Gastrocnemius medialis (tissue), 4 donors: ENCODE measurements at regions not wholly inside any gene's neighbourhood (a gene's known extent, or its start where the extent isn't known, plus 50 kb on each side); places are given as distances from the start of the nearest gene placed in this dataset.

Experiments
- CTCF ChIP-seq, 5 experiments: fragments of 450-650 bp in 3 of 5; fragments of 200-600 bp in 2 of 5; sonication (generic) in 2 of 5; IDR thresholded peaks in 4 of 5; conservative IDR thresholded peaks in 1 of 5; 1 replicate in 4 of 5; 2 replicates in 1 of 5; pipeline ENCODE4 v1.5.1; 2016 to 2019; ENCODE audit warnings: antibody characterized with exemption in 5 of 5, mild to moderate bottlenecking in 3 of 5, moderate library complexity in 3 of 5
- POLR2A ChIP-seq, 2 donors: fragments of 450-650 bp; IDR thresholded peaks; one replicate each; pipeline ENCODE4 v1.6.1; 2017; ENCODE audit warnings: antibody characterized with exemption in 2 of 2, mild to moderate bottlenecking in 2 of 2, moderate library complexity in 2 of 2

GRCh38 chr4:189804894-189805293, 135.8 kb upstream of the FRG1 start:
- no peak for TF ChIP-seq CTCF (IDR thresholded peaks at IDR 0.05 in 4 of 5, conservative IDR thresholded peaks at IDR 0.05 in 1 of 5)
- no peak for TF ChIP-seq POLR2A (IDR thresholded peaks at IDR 0.05)
